Muscle of leg (tissue), 3 donors: ENCODE measurements at regions not wholly inside any gene's neighbourhood (a gene's known extent, or its start where the extent isn't known, plus 50 kb on each side); places are given as distances from the start of the nearest gene placed in this dataset.

Experiments used
- DNase-seq: peaks from one replicate; pipeline ENCODE4 v3.0.0; 2013
- H3K27ac ChIP-seq: one replicate; pipeline ENCODE4 v1.5.1; 2013; ENCODE audit warnings: mild to moderate bottlenecking, low read length, control low read depth
- H3K27me3 ChIP-seq: one replicate; pipeline ENCODE4 v1.6.1; 2013; ENCODE audit warnings: low read length; ENCODE audit not compliant: control insufficient read depth, insufficient read depth
- H3K36me3 ChIP-seq: one replicate; pipeline ENCODE4 v1.6.1; 2013; ENCODE audit warnings: low read length; ENCODE audit not compliant: control insufficient read depth, insufficient read depth
- H3K4me1 ChIP-seq: one replicate; pipeline ENCODE4 v1.6.1; 2013; ENCODE audit warnings: low read length; ENCODE audit not compliant: control insufficient read depth, insufficient read depth
- H3K4me3 ChIP-seq: one replicate; pipeline ENCODE4 v1.5.1; 2013; ENCODE audit warnings: low read length, control low read depth
- H3K9me3 ChIP-seq: replicated peaks from 2 replicates; pipeline ENCODE4 v1.6.1; 2013; ENCODE audit warnings: low read depth, low read length; ENCODE audit not compliant: control insufficient read depth
- WGBS: methylation state at CpG from one replicate; pipeline ENCODE4 v1.1.5; 2013; ENCODE audit warnings: missing lambda C conversion rate; ENCODE audit not compliant: insufficient coverage; 5-methylcytosine and 5-hydroxymethylcytosine counted together

DNA sequence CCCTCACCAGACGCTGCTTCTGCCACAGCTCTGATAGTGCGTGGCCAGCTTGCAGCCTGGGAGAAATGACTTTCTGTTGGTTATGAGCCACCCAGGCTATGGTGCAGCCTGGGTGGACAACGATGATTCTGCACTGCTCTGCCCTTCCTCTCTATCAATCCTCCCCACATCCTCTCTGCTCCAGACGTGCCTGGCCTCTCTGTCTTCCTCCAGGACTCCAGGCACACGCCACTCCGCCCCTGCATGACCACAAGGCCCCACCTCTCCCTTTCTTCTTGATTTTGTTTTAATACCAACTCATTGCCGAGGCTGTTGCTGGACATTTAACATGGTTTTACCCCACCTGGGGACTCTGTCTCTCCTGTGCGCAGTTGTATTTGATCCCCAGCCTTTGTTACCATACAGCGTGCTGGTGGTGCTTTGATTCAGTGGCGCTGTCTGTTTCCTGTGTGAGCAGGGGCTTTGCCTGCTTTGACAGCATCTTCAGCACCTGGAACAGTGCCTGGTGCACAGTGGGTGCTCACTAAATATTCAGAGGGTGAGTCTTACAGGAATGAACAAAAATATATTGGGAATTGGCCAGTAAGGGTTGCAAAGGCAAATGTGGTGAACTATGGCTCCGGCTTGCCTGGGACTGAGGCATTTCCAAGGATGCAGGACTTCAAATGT lies 280.9 kb downstream of the CDH26 start:
- Histone ChIP-seq H3K4me3 (no peak overlapping the region), H3K4me1 (no peaks in the 10 kb centered on the region), H3K27me3 (peaks cover 3% of the 10 kb centered on the region), H3K9me3 (no peaks in the 10 kb centered on the region), H3K27ac (no peak overlapping the region), H3K36me3 (no peaks in the 10 kb centered on the region)
- 76% methylated on average over 11 of the region's 11 CpGs for WGBS
- DNase-seq, result no peak

DNA sequence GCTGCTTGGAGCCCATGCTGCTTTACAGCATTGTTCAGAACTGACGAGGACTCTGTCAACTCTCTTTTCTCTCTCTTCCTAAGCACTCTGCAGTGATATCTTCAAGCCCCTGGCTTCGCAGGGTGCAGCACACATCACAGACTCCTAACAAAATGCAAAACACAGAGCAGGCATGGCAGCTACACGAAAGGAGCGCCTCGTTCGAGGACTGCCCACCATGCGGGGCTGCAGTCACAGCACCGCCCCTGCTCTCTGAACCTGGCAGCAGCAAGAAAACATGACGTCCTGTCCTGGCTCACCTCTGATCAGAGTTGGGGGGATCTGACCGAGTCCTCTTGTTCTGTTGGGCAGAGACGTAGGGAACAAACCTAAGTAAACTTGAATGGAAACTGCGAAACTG lies 281.7 kb downstream of the CDH26 start:
- no peaks in the 10 kb centered on the region for H3K36me3 ChIP-seq
- WGBS, result 57% methylated on average over 12 of the region's 12 CpGs
- H3K27me3 ChIP-seq, result peaks cover 3% of the 10 kb centered on the region
- no peaks in the 10 kb centered on the region for H3K9me3 ChIP-seq
- H3K4me1 ChIP-seq, result no peaks in the 10 kb centered on the region
- no peak for DNase-seq
- no peak overlapping the region for H3K27ac ChIP-seq
- no peak overlapping the region for H3K4me3 ChIP-seq

DNA sequence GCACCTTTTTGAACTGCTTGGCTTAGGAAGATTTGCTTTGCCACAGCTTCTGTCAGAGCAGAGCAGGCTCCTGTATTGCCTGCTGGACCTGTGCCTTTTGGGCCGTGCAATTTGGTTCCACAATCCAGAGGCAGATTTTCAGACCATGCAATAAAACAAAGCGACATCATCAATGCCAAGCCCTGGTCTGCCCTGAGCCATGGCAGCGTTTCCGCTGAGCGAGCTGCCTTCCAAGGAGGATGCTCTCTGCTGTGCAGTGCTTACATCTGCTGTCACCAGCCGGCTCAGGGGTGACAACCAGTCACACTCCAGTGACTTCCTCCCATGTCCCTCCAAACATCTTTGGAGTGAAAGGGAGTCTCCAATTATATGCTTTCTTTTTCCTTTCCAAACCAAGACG lies 282.2 kb downstream of the CDH26 start:
- DNase-seq, result no peak
- H3K4me3 ChIP-seq, result no peak overlapping the region
- 63% methylated on average over 2 of the region's 7 CpGs for WGBS
- H3K36me3 ChIP-seq, result no peaks in the 10 kb centered on the region
- peaks cover 3% of the 10 kb centered on the region for H3K27me3 ChIP-seq
- no peaks in the 10 kb centered on the region for H3K4me1 ChIP-seq
- no peak overlapping the region for H3K27ac ChIP-seq
- H3K9me3 ChIP-seq, result no peaks in the 10 kb centered on the region

DNA sequence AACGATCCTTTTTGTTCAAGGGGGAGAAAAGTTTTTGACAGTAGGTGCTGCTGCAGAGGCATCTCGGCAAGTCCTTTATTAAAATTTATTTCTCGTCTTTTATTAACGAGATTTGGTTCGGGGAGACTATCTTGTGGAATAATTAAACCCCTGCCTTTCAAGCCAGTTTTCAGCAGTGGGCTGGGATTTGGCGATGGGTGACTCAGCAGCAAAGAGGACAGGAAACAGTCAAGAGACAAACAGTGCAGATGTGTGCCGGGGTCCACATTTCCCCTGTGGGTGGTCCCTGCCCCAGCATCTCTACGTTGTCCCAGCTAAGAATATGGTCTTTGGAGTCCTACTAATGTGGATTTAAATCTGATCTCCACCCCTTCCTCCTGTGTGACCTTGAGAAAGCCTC lies 282.8 kb downstream of the CDH26 start:
- no peak overlapping the region for H3K4me3 ChIP-seq
- no peak for DNase-seq
- no peak overlapping the region for H3K27ac ChIP-seq
- WGBS, result 85% methylated on average over 3 of the region's 8 CpGs
- no peaks in the 10 kb centered on the region for H3K9me3 ChIP-seq
- H3K36me3 ChIP-seq, result no peaks in the 10 kb centered on the region
- H3K4me1 ChIP-seq, result no peaks in the 10 kb centered on the region
- peaks cover 3% of the 10 kb centered on the region for H3K27me3 ChIP-seq

DNA sequence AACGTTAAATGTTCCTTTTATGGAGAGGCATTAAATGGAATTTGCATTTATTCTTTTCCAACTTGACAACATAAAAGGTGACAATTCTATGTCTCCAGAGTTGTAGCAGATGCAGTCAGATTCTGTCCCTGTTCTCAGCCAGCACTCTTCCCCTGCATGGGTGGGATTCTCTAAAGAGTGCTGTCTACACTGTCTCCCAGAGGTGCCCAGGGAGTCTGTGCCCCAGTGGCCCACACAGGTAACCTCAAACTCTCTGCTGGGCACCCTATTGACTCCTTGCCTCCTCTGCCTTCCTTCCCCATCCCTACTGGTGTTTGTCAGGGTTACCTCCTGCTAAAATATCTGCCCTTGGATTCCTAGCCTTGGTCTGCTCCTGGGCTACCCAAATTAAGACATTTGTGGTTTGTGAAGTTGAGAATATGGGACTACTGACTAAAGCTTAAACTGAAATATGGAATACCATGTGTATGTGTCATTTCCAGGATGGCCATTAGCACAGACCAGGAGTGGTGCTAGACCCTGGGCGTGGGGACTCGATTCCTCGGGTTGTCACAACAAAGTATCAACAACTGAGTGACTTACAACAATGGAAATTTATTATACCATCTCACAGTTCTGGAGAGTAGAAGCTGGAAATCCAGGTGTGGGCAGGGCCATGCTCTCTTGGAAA lies 284.7 kb downstream of the CDH26 start:
- H3K9me3 ChIP-seq, result no peaks in the 10 kb centered on the region
- H3K4me3 ChIP-seq, result no peak overlapping the region
- H3K4me1 ChIP-seq, result no peaks in the 10 kb centered on the region
- WGBS, result no CpG with 5 or more reads among the region's 4 CpGs
- H3K36me3 ChIP-seq, result no peaks in the 10 kb centered on the region
- H3K27ac ChIP-seq, result no peak overlapping the region
- peaks cover 3% of the 10 kb centered on the region for H3K27me3 ChIP-seq
- no peak for DNase-seq

DNA sequence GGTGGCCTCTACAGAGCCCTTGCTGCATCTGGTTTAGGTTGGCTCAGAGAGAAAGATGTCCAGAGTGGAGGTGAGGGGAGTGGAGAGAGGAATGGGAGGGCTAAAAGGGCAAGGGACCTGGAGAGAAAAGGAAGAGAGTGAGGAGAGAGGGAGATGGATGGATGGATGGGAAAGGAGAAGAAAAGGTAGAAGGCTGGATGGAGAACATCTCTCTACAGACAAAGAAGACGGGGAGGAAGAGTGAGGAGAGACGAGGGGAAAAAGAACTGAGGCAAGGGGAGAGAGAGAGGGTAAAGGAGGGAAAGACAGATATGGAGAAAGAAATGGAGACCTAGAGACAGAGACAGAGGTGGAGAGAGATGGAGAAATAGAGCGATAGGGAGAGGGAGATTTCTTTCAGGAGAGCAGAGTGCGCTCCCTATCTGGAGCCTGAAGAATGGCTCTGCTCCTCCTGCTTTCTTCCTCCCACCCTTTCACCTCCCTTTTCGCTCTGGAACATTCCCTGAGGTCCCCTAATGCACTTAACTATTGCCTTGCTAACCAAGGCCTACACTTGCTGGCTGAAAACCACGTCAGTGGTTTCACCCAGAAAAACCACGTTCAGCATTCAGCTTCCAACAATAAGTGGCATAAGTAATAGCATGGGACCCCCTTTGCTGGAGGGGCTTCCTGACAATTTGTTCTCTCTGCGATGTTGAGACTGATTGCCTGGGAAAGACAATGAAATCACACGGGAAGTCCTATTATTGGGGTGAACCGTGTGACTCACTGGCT lies 286.3 kb downstream of the CDH26 start:
- Histone ChIP-seq H3K4me3 (no peak overlapping the region), H3K4me1 (no peaks in the 10 kb centered on the region), H3K27me3 (peaks cover 3% of the 10 kb centered on the region), H3K36me3 (no peaks in the 10 kb centered on the region), H3K9me3 (no peaks in the 10 kb centered on the region), H3K27ac (no peak overlapping the region)
- no peak for DNase-seq
- WGBS, result 67% methylated on average over 7 of the region's 10 CpGs

DNA sequence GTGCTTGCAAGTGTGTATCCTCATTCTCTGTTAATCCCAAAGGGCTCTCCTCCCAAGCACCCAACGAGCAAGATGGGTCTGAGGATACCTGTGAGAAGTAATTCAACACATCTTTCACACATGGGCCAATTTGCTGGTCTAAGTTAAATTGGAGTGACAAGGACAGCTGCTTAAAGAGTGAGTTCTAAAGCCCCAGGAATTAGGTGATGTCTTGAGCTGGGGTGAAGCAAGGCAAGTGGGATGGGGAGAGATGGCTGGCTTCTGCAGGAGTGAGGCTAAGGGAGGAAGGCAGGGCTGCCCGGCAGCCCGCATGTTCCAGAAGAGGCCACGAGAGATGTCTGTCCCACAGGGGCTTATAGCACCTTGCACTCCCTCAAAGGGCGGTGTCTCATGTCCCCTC lies 288.5 kb downstream of the CDH26 start:
- no peak for DNase-seq
- Histone ChIP-seq H3K4me3 (no peak overlapping the region), H3K27ac (no peak overlapping the region), H3K9me3 (no peaks in the 10 kb centered on the region), H3K36me3 (no peaks in the 10 kb centered on the region), H3K27me3 (peaks cover 3% of the 10 kb centered on the region), H3K4me1 (no peaks in the 10 kb centered on the region)
- 87% methylated on average over 3 of the region's 5 CpGs for WGBS

DNA sequence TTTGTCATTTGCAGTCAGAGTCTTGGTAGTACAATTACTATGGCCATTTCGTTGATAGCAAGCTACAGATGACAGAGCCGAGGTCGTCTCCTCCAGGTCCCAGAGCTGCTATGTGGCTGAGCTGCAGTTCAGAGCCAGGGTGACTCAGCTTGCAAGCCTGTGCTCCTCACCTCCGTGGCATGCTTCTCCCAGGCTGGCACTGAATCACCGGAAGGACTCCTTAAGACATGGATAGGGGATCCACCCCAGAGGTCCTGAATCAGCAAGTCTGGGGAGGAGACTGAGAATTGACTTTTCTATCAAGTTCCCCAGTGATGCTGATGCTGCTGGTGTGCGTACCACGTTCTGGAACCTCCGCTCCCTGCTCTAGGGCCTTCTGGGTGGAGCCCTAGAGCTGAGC lies 291.2 kb downstream of the CDH26 start:
- no peak for DNase-seq
- Histone ChIP-seq H3K9me3 (no peaks in the 10 kb centered on the region), H3K27ac (no peak overlapping the region), H3K36me3 (no peaks in the 10 kb centered on the region), H3K4me1 (no peaks in the 10 kb centered on the region), H3K4me3 (no peak overlapping the region), H3K27me3 (peaks cover 5% of the 10 kb centered on the region)
- 80% methylated on average over 6 of the region's 8 CpGs for WGBS

DNA sequence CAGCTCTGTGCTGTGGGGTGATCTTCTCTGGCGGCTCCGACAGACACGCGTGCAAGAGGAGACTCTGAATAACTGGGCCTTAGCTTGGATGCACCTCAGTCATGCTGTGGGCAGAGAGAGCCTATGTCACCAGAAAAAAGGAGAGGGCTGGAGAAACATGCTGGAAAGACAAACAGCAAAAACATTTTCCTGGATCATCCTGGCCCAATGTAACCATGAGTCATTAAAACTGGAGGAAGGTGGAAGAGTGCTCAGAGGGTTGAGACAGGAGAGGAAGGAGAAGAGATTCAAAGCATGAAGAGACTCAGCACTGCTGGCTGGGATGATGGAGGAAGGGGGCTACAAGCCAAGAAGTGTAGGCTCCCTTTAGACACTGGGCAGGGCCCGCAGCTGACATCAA lies 292.0 kb downstream of the CDH26 start:
- Histone ChIP-seq H3K4me3 (no peak overlapping the region), H3K36me3 (no peaks in the 10 kb centered on the region), H3K9me3 (no peaks in the 10 kb centered on the region), H3K27me3 (peaks cover 5% of the 10 kb centered on the region), H3K27ac (no peak overlapping the region), H3K4me1 (peaks cover 2% of the 10 kb centered on the region)
- no peak for DNase-seq
- 96% methylated on average over 5 of the region's 5 CpGs for WGBS

DNA sequence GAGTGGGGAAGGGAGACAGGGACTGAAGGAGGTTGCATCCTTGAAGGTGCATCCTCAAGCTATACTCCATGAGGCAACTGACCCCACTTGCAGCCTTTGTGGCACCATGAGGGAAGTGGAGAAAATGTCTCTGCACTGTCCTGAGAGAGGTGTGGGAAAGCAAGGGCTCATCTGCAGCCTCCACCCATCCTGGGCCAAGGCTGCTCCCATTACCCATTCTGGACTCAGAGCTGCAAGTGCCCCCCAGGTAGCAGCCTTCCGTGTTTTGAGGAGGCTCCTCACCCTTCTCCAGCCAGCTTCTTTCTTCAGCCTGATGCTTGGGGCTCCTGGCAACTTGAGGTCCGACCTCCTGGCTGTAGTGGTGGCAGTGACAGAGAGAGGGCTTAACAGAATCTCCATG lies 294.6 kb downstream of the CDH26 start:
- peaks cover 5% of the 10 kb centered on the region for H3K27me3 ChIP-seq
- 80% methylated on average over 1 of the region's 2 CpGs for WGBS

More for the DNA sequence above, 294.6 kb downstream of the CDH26 start:
- Histone ChIP-seq H3K27ac (no peak overlapping the region), H3K4me1 (peaks cover 6% of the 10 kb centered on the region), H3K9me3 (no peaks in the 10 kb centered on the region), H3K36me3 (no peaks in the 10 kb centered on the region), H3K4me3 (no peak overlapping the region)
- no peak for DNase-seq
